ENCODE measurements at regions not wholly inside any gene's neighbourhood (a gene's known extent, or its start where the extent isn't known, plus 50 kb on each side); places are given as distances from the start of the nearest gene placed in this dataset.

DNA sequence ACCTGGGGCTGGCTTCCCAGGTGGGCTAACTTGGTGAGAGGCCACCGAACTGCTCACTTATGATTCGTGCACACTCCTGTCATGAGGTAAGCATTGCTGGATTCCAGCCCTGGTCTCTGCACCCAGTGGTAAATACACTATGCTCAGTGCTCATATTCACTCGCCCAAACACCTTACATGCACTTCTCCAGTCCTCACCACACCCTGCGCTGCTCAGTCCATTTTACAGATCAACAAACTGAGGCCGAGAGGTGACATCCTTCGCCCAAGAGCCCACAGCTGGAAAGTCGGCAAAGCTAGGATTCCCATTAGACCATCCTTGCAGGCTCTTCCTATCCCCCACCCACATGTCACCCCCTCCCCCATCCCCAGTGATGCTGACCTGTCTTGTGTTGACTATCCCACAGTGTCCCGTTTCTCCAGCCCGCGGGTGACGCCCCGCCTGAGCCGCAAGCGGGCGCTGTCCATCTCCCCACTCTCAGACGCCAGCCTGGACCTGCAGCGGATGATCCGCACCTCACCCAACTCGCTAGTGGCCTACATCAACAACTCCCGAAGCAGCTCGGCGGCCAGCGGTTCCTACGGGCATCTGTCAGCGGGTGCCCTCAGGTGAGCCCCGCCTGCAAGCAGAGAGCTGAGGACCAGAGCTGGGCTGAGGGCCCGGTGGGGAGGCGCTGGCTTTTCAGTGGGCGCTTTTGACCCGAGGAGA is 232.8 kb downstream of the GLI2 start:
- TF ChIP-seq, protein P1, sequence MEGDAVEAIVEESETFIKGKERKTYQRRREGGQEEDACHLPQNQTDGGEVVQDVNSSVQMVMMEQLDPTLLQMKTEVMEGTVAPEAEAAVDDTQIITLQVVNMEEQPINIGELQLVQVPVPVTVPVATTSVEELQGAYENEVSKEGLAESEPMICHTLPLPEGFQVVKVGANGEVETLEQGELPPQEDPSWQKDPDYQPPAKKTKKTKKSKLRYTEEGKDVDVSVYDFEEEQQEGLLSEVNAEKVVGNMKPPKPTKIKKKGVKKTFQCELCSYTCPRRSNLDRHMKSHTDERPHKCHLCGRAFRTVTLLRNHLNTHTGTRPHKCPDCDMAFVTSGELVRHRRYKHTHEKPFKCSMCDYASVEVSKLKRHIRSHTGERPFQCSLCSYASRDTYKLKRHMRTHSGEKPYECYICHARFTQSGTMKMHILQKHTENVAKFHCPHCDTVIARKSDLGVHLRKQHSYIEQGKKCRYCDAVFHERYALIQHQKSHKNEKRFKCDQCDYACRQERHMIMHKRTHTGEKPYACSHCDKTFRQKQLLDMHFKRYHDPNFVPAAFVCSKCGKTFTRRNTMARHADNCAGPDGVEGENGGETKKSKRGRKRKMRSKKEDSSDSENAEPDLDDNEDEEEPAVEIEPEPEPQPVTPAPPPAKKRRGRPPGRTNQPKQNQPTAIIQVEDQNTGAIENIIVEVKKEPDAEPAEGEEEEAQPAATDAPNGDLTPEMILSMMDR (conservative IDR thresholded peaks at IDR 0.05) = no peak
- no peak for TF ChIP-seq EZH2 (IDR thresholded peaks at IDR 0.05; ENCODE audit: low read depth)
